Trophoblast cell (in vitro differentiated cells and primary cell): ENCODE measurements at regions not wholly inside any gene's neighbourhood (a gene's known extent, or its start where the extent isn't known, plus 50 kb on each side); places are given as distances from the start of the nearest gene placed in this dataset.
A peak's percentile ranks its signal among the peaks of the same experiment; 100 is the strongest.

Experiments used
- DNase-seq, 2 donors: peaks; one replicate each; pipeline ENCODE4 v3.0.0-alpha.2; 2016
- H2AFZ ChIP-seq: 2 replicates; pipeline ENCODE4 v1.6.1; 2013; ENCODE audit warnings: low read length, moderate library complexity, mild to moderate bottlenecking; ENCODE audit not compliant: insufficient read depth, poor library complexity
- H2AK5ac ChIP-seq: 2 replicates; pipeline ENCODE4 v1.6.1; 2013; ENCODE audit warnings: mild to moderate bottlenecking, low read length
- H2BK120ac ChIP-seq: 2 replicates; pipeline ENCODE4 v1.6.1; 2013; ENCODE audit warnings: low read length, mild to moderate bottlenecking, moderate library complexity; ENCODE audit not compliant: insufficient read depth, poor library complexity
- H2BK12ac ChIP-seq: 2 replicates; pipeline ENCODE4 v1.6.1; 2013; ENCODE audit warnings: mild to moderate bottlenecking, low read length, moderate library complexity
- H2BK5ac ChIP-seq: 2 replicates; pipeline ENCODE4 v1.6.1; 2013; ENCODE audit warnings: low read length, low read depth, moderate library complexity, mild to moderate bottlenecking; ENCODE audit not compliant: poor library complexity
- H3K14ac ChIP-seq: 2 replicates; pipeline ENCODE4 v1.6.1; 2013; ENCODE audit warnings: mild to moderate bottlenecking, low read length
- H3K18ac ChIP-seq: 2 replicates; pipeline ENCODE4 v1.6.1; 2013; ENCODE audit warnings: mild to moderate bottlenecking, low read length
- H3K23ac ChIP-seq: 2 replicates; pipeline ENCODE4 v1.6.1; 2013; ENCODE audit warnings: low read length
- H3K27ac ChIP-seq: 2 replicates; pipeline ENCODE4 v1.5.1; 2013; ENCODE audit warnings: low read depth, mild to moderate bottlenecking, inconsistent platforms, low read length, moderate library complexity
- H3K27me3 ChIP-seq: 2 replicates; pipeline ENCODE4 v1.6.1; 2013; ENCODE audit warnings: inconsistent platforms, mild to moderate bottlenecking, low read length, moderate library complexity; ENCODE audit not compliant: insufficient read depth
- H3K36me3 ChIP-seq, 2 experiments: 1 replicate in 1 of 2; 2 replicates in 1 of 2; pipeline ENCODE4 v1.6.1; 2013; ENCODE audit warnings: low read length in 2 of 2, mild to moderate bottlenecking in 2 of 2, moderate library complexity in 1 of 2; ENCODE audit not compliant: insufficient read depth in 2 of 2, control insufficient read depth in 1 of 2
- H3K4ac ChIP-seq: 2 replicates; pipeline ENCODE4 v1.6.1; 2013; ENCODE audit warnings: low read depth, mild to moderate bottlenecking, low read length, moderate library complexity
- H3K4me1 ChIP-seq, 2 experiments: 1 replicate in 1 of 2; 2 replicates in 1 of 2; pipeline ENCODE4 v1.6.1; 2013; ENCODE audit warnings: low read length in 2 of 2, mild to moderate bottlenecking in 2 of 2, moderate library complexity in 1 of 2; ENCODE audit not compliant: insufficient read depth in 2 of 2, control insufficient read depth in 1 of 2
- H3K4me2 ChIP-seq: 2 replicates; pipeline ENCODE4 v1.6.1; 2013; ENCODE audit warnings: inconsistent platforms, mild to moderate bottlenecking, low read length, moderate library complexity
- H3K4me3 ChIP-seq: 2 replicates; pipeline ENCODE4 v1.5.1; 2013; ENCODE audit warnings: mild to moderate bottlenecking, low read depth, low read length, inconsistent platforms
- H3K79me1 ChIP-seq: one replicate; pipeline ENCODE4 v1.6.1; 2013; ENCODE audit warnings: low read length
- H3K79me2 ChIP-seq: 2 replicates; pipeline ENCODE4 v1.6.1; 2013; ENCODE audit warnings: low read length, mild to moderate bottlenecking; ENCODE audit not compliant: control insufficient read depth, insufficient read depth, poor library complexity
- H3K9ac ChIP-seq: 2 replicates; pipeline ENCODE4 v1.6.1; 2013; ENCODE audit warnings: mild to moderate bottlenecking, low read length
- H3K9me3 ChIP-seq: 2 replicates; pipeline ENCODE4 v1.6.1; 2013; ENCODE audit warnings: low read depth, mild to moderate bottlenecking, control low read depth, inconsistent platforms, low read length; ENCODE audit not compliant: insufficient read depth
- H4K12ac ChIP-seq: 2 replicates; pipeline ENCODE4 v1.6.1; 2013; ENCODE audit warnings: low read depth, mild to moderate bottlenecking, low read length, moderate library complexity
- H4K8ac ChIP-seq: 2 replicates; pipeline ENCODE4 v1.6.1; 2013; ENCODE audit warnings: low read depth, mild to moderate bottlenecking, low read length, moderate library complexity
- H4K91ac ChIP-seq: one replicate; pipeline ENCODE4 v1.6.1; 2013; ENCODE audit warnings: low read depth, mild to moderate bottlenecking, low read length, moderate library complexity
- WGBS: extraction: QIAGEN DNeasy Blood & Tissue Kit; methylation state at CpG from one replicate; pipeline ENCODE4 v1.1.7; 2013; ENCODE audit warnings: missing lambda C conversion rate; ENCODE audit not compliant: insufficient read length, insufficient coverage; ENCODE audit errors: extremely low coverage; 5-methylcytosine and 5-hydroxymethylcytosine counted together

GRCh38 chr2:10499275-10499907 is 51.3 kb upstream of the ODC1 start:
- H4K8ac ChIP-seq = no peak overlapping the region
- H3K4me3 ChIP-seq = no peak overlapping the region
- H4K12ac ChIP-seq = no peak overlapping the region
- WGBS = no CpG with 5 or more reads among the region's 14 CpGs
- no peaks in the 10 kb centered on the region for H3K36me3 ChIP-seq
- H3K27me3 ChIP-seq = no peaks in the 10 kb centered on the region
- H3K79me1 ChIP-seq = no peaks in the 10 kb centered on the region
- H2BK5ac ChIP-seq = no peak overlapping the region
- no peak overlapping the region for H3K23ac ChIP-seq
- no peak overlapping the region for H3K4ac ChIP-seq
- no peaks in the 10 kb centered on the region for H3K79me2 ChIP-seq
- no peaks in the 10 kb centered on the region for H3K4me1 ChIP-seq
- H2AFZ ChIP-seq = no peak overlapping the region
- no peak overlapping the region for H2BK120ac ChIP-seq
- H3K27ac ChIP-seq = no peak overlapping the region
- no peak overlapping the region for H3K9ac ChIP-seq
- DNase-seq = peak in 1 of 2 donors; percentile 34
- H2BK12ac ChIP-seq = no peak overlapping the region
- no peak overlapping the region for H3K4me2 ChIP-seq
- no peak overlapping the region for H4K91ac ChIP-seq
- no peak overlapping the region for H3K14ac ChIP-seq
- no peak overlapping the region for H3K18ac ChIP-seq
- H2AK5ac ChIP-seq = no peak overlapping the region
- peaks cover 2% of the 10 kb centered on the region for H3K9me3 ChIP-seq

- WGBS = no CpG with 5 or more reads among the region's 11 CpGs
- no peak overlapping the region for H2AFZ ChIP-seq
- no peak overlapping the region for H3K27ac ChIP-seq
- no peak overlapping the region for H4K8ac ChIP-seq
- no peak overlapping the region for H3K4me3 ChIP-seq
- no peaks in the 10 kb centered on the region for H3K79me1 ChIP-seq
- no peak overlapping the region for H3K9ac ChIP-seq
- no peak overlapping the region for H3K23ac ChIP-seq
- H2AK5ac ChIP-seq = no peak overlapping the region
- H3K79me2 ChIP-seq = no peaks in the 10 kb centered on the region
- DNase-seq = no peak
- no peak overlapping the region for H2BK5ac ChIP-seq
- H3K18ac ChIP-seq = no peak overlapping the region
- no peak overlapping the region for H4K12ac ChIP-seq
- H3K14ac ChIP-seq = no peak overlapping the region
- H3K27me3 ChIP-seq = no peaks in the 10 kb centered on the region
- H3K9me3 ChIP-seq = peaks cover 2% of the 10 kb centered on the region
- H4K91ac ChIP-seq = no peak overlapping the region
- H3K4ac ChIP-seq = no peak overlapping the region
- H3K4me1 ChIP-seq = no peaks in the 10 kb centered on the region
- H3K36me3 ChIP-seq = no peaks in the 10 kb centered on the region
- no peak overlapping the region for H2BK12ac ChIP-seq
- H3K4me2 ChIP-seq = no peak overlapping the region
- H2BK120ac ChIP-seq = no peak overlapping the region
Measured at GRCh38 chr2:10498525-10499274, 50.6 kb upstream of the ODC1 start.
